Mesenchymal stem cell (in vitro differentiated cells and primary cell): ENCODE measurements at regions not wholly inside any gene's neighbourhood (a gene's known extent, or its start where the extent isn't known, plus 50 kb on each side); places are given as distances from the start of the nearest gene placed in this dataset. TPM values are rescaled to one million over a fixed set of nuclear protein-coding genes. Genes with fewer than 3 reads are reported as not detected.

Experiments used
- small RNA-seq: library from polyadenylated mRNA; stranded (forward); fragments of <200 nt; extraction: miRNeasy Mini kit (QIAGEN cat#:217004); gene quantifications from one replicate; pipeline ENCODE3, GENCODE V24; 2013; ENCODE audit warnings: low read depth

Small RNAs in the stretch of these regions (small RNA-seq; reads per million reads assigned to genes)
- gene RF00096: not detected
